HG03460 (cell line): ENCODE measurements at regions not wholly inside any gene's neighbourhood (a gene's known extent, or its start where the extent isn't known, plus 50 kb on each side); places are given as distances from the start of the nearest gene placed in this dataset.
"Not testable (repeated sequence)": the region's sequence is repeated elsewhere in the genome, so short reads cannot be mapped to it uniquely, and the experiment has no call there.

Experiments
- ATAC-seq: cut with Tn5 transposase; IDR thresholded peaks from one replicate; pipeline ENCODE4 v1.9.1; 2021; ENCODE audit not compliant: unreplicated experiment

- ATAC-seq: no peak
Measured at GRCh38 chr1:184889166-184889565, 85.1 kb downstream of the NIBAN1 start.

- ATAC-seq: no peak
Measured at GRCh38 chr1:184888505-184888904, 85.8 kb downstream of the NIBAN1 start.

GRCh38 chr1:184882957-184883815 lies 91.1 kb downstream of the NIBAN1 start:
- ATAC-seq: no peak

GRCh38 chr1:184881941-184882913 lies 92.1 kb downstream of the NIBAN1 start:
- peak; percentile 48 for ATAC-seq

DNA sequence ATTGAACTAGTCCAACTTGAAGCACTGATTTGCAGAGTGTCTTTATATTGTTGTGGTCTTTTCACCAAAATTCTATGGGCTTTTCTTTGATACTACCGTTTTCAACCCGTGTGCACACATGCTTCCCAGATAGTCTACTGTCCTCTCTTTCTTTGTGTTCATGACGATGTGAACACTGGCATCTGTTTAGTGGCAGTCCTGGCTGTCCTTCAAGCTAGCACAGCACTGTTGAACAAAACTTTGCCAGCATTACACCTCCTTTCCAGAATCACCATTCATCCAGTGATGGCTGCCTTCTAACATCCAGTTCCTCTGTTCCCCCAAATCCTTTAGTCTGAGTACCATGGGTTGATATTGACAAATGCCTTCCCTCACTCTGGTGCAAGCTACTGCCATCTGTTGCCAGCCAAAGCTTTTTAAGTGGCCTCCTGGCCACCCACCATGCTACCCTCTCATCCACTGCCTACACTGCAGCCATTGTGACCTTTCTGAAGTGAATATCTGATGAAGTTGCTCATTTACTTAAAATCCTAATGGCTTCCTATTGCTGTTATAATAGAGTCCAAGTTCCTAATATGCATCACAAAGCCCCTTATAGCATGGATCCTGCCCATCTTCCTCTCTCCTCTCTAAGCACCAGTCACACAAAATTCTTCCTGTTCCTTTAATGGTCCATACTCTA lies 94.3 kb downstream of the NIBAN1 start:
- no peak for ATAC-seq

DNA sequence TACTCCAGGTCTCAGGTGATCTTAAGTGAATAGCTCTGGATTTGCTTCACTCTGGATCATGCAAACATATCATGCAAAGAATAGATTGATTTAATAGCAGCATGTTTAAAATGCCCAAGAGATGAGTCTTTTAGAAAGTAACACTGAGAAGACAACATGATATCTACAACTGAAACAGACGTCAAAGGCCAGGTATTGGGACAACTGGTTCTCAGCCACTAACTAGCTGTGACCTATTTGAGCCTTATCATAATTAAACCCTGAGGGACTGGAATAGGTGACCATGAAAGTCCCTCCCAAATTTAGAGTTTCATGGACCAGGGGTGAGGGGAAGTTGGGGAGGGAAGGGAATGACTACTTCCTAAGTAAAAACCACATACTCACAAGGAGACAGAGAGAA lies 95.7 kb downstream of the NIBAN1 start:
- no peak for ATAC-seq

- no peak for ATAC-seq
Measured at GRCh38 chr1:184878002-184878401, 96.3 kb downstream of the NIBAN1 start.

DNA sequence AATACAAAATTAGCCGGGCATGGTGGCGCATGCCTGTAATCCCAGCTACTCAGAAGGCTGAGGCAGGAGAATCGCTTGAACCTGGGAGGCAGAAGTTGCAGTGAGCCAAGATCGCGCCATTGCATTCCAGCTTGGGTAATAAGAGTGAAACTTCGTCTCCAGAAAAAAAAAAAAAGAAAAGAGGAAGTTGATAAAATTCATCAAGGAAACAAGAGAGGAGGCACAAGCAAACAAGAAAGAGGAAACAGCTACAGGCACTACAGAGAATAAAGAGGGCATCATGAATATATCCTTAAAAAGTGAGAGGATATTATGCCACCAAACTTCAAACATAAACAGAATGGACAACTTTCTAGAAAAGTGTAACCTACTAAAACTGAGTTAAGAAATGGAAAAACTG lies 98.3 kb downstream of the NIBAN1 start:
- not testable (repeated sequence) for ATAC-seq

GRCh38 chr1:184875218-184875617 lies 99.1 kb downstream of the NIBAN1 start:
- ATAC-seq: no peak

- no peak for ATAC-seq
Measured at GRCh38 chr1:184870319-184870718, 104.0 kb downstream of the NIBAN1 start.

- no peak for ATAC-seq
Measured at GRCh38 chr1:184867866-184868689, 106.2 kb downstream of the NIBAN1 start.

DNA sequence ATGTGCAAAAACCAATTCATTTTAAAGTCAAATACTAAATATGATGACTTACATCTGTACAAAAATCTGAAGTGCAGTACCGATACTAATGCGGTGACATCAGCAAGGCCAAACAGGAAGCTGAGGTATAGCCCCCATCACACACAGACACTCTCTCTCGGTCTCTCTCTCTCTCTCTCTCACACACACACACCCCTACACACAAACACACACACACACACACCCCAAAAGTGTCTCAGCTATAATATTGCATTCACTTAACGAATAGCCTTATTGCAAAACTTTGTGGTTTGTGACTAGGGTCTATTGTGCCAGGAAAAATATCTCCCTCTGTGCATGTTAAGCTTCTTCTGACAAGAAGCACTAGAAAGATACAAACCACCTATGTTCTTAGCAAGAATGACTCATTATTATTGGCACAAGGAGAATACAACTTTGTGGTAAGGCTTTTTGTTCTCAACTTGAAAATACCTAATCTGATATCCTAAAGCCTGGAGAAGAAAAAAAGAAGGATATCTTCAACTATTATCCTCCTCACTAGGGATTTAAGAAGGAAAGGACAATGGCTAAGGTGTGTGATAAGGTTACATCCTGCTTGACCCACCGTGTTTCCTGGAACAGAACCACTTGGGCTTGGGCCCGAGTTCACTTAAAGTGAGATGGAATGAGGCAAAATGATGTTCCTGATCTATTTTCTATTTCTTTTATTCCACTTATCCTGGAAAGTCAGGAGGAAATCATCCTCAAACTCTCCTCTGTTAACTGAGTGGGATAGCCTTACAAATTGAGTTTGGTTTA lies 107.1 kb downstream of the NIBAN1 start:
- peak; percentile 92 for ATAC-seq

DNA sequence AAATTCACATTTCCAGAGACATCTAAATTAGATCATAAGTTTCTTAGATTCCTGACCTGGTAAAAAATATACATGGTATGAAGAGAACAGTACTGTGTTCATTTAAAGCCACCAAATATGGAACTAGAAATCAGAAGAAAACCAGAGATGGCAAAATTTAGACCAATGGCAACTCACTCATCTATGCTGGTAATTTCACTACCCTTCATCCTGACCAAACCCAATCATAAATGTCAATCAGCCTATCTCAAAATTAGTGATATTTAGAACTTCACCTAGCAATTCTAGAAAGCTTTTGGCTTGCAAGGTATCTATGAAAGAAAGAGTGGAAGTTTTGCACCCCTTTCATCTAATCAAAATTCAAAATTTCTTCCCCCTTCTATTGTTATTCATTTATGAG lies 107.7 kb downstream of the NIBAN1 start:
- ATAC-seq: peak; percentile 24

GRCh38 chr1:184865831-184866230 lies 108.5 kb downstream of the NIBAN1 start:
- no peak for ATAC-seq

GRCh38 chr1:184861755-184862336 lies 107.2 kb upstream of the EDEM3 start:
- no peak for ATAC-seq

DNA sequence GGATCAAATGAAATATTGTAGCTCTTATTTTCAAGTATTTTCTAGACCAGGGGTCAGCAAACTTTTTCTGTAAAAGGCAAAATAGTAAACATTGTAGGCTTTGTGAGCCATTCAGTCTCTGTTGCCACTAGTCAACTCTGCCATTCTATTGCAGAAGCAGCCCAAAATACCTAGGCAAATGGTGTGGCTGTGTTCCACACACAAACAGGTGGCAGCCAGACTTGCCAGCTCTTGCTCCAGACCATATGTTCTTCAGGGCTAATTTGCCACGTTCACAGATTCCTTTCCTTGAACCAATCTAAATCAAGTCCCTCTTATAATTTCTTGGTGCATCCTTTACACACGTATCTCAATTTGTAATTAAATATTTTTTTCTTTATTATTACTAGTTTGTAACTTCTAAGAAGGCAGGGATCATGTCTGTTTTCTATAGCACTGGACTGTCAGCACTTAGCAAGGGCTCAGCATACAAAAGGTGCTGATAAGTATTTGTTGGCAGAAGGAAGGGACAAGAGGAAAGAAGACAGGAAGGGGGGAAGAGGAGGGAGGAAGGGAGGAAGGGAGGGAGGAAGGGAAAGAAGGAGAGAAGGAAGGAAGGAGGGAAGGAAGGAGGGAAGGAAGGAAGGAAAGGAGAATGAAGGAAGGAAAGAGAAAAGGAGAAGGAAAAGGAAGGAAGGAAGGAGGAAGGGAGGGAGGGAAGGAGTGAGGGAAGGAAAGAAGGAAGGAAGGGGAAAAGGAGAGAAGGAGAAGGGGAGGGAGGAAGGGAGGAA lies 106.5 kb upstream of the EDEM3 start:
- peak; percentile 65 for ATAC-seq

- ATAC-seq: no peak
Measured at GRCh38 chr1:184860535-184860934, 105.9 kb upstream of the EDEM3 start.

- no peak for ATAC-seq
Measured at GRCh38 chr1:184859381-184860105, 104.9 kb upstream of the EDEM3 start.
